HepG2 (cell line): ENCODE measurements at regions not wholly inside any gene's neighbourhood (a gene's known extent, or its start where the extent isn't known, plus 50 kb on each side); places are given as distances from the start of the nearest gene placed in this dataset.

Experiments
- ATAC-seq: fragments of 200-7000 bp; cut with Tn5 transposase; 3 replicates; pipeline ENCODE4 v1.9.1; 2020; ENCODE audit warnings: mild to moderate bottlenecking, moderate library complexity
- BruUV-seq: library from RNA; stranded (reverse); fragments of 400-500 nt; replicated peaks from 2 replicates; lab custom pipeline; 2021; lab: Mats Ljungman, UMichigan
- CTCF ChIA-PET: fragments of 300-600 bp; formaldehyde crosslinking; extraction: SDS; loops from one replicate; lab custom pipeline; 2021; ENCODE audit warnings: low total read pairs, inconsistent platforms, low intra/inter-chr PET ratio; lab: Yijun Ruan, JAX
- POLR2A ChIA-PET: fragments of 350-600 bp; sonication (Branson Sonifier 250); formaldehyde crosslinking; loops from one replicate; lab custom pipeline; 2020; ENCODE audit warnings: antibody characterized with exemption, inconsistent platforms; lab: Yijun Ruan, JAX
- DNase-seq: peaks from one replicate; pipeline ENCODE4 v3.0.0-alpha.2; 2015; ENCODE audit warnings: low spot score
- FAIRE-seq: peaks from 3 replicates; lab custom pipeline; 2011; peaks lifted over from hg19 to GRCh38; lab: Jason Lieb, UNC
- H2AFZ ChIP-seq: one replicate; pipeline ENCODE4 v1.6.1; 2011; ENCODE audit warnings: low read length, inconsistent platforms
- H3K27ac ChIP-seq: fragments of 300-600 bp; 3 replicates; pipeline ENCODE4 v1.8.0; 2011; ENCODE audit warnings: mixed run types, mild to moderate bottlenecking, mixed read lengths, low read length, inconsistent platforms; ENCODE audit not compliant: insufficient read depth; ENCODE audit errors: extremely low read length
- H3K27me3 ChIP-seq, 2 experiments: fragments of 200-600 bp in 1 of 2; 2 replicates in 1 of 2; 3 replicates in 1 of 2; pipeline versions ENCODE4 v1.6.0 to v1.8.0; 2011; ENCODE audit warnings: low read length in 2 of 2, mild to moderate bottlenecking in 2 of 2, moderate library complexity in 2 of 2, inconsistent platforms in 1 of 2; ENCODE audit not compliant: insufficient read depth in 2 of 2, control insufficient read depth in 1 of 2
- H3K36me3 ChIP-seq, 2 experiments: fragments of 200-600 bp in 1 of 2; replicated peaks in 1 of 2; 2 replicates in 1 of 2; 3 replicates in 1 of 2; pipeline versions ENCODE4 v1.5.1 to v1.8.0; 2011; ENCODE audit warnings: low read length in 2 of 2, inconsistent platforms in 1 of 2; ENCODE audit not compliant: insufficient read depth in 2 of 2, control insufficient read depth in 1 of 2
- H3K4me1 ChIP-seq: 2 replicates; pipeline ENCODE4 v1.5.1; 2012; ENCODE audit warnings: low read length, inconsistent platforms; ENCODE audit not compliant: insufficient read depth
- H3K4me2 ChIP-seq: 2 replicates; pipeline ENCODE4 v1.6.0; 2011; ENCODE audit warnings: low read depth, low read length, inconsistent platforms
- H3K4me3 ChIP-seq, 3 experiments: fragments of 200-600 bp in 1 of 3; sonication (generic), shearing (Covaris generic) in 1 of 3; replicated peaks in 1 of 3; 2 replicates each; pipeline ENCODE4 v1.5.1; 2011 to 2016; ENCODE audit warnings: low read length in 3 of 3, inconsistent platforms in 2 of 3, low read depth in 2 of 3, mild to moderate bottlenecking in 2 of 3, control low read depth in 1 of 3, mixed read lengths in 1 of 3; ENCODE audit not compliant: insufficient read depth in 1 of 3
- H3K79me2 ChIP-seq: one replicate; pipeline ENCODE4 v1.6.1; 2011; ENCODE audit warnings: low read length, inconsistent platforms; ENCODE audit not compliant: insufficient read depth
- H3K9ac ChIP-seq: 2 replicates; pipeline ENCODE4 v1.6.0; 2011; ENCODE audit warnings: mild to moderate bottlenecking, low read depth, low read length, inconsistent platforms; ENCODE audit not compliant: insufficient read depth
- H3K9me3 ChIP-seq: 2 replicates; pipeline ENCODE4 v1.5.1; 2012; ENCODE audit warnings: mild to moderate bottlenecking, low read length
- H4K20me1 ChIP-seq: 2 replicates; pipeline ENCODE4 v1.6.0; 2011; ENCODE audit warnings: inconsistent platforms, mild to moderate bottlenecking, low read length, moderate library complexity; ENCODE audit not compliant: insufficient read depth
- ASH2L ChIP-seq: fragments of 300-600, 200-600 bp; sonication (generic); IDR thresholded peaks from 2 replicates; pipeline ENCODE4 v1.7.0; 2017; ENCODE audit warnings: low read depth, mild to moderate bottlenecking, moderate library complexity, mixed read lengths, low read length; ENCODE audit not compliant: insufficient read length
- MXD4 ChIP-seq: IDR thresholded peaks from 2 replicates; pipeline ENCODE4 v1.6.1; 2016; ENCODE audit warnings: mild to moderate bottlenecking, missing biosample characterization, missing genetic modification reagents
- PBX3 ChIP-seq: sonication (generic); formaldehyde crosslinking; IDR thresholded peaks from 2 replicates; pipeline ENCODE4 v1.8.1; 2023; ENCODE audit warnings: missing genetic modification reagents, inconsistent platforms, borderline replicate concordance
- POLR2AphosphoS2 ChIP-seq: IDR thresholded peaks from 2 replicates; pipeline ENCODE4 v1.6.1; 2011; ENCODE audit warnings: low read depth, low read length, improper control_type of control experiment
- RAD51 ChIP-seq: fragments of 450-650 bp; IDR thresholded peaks from 2 replicates; pipeline ENCODE4 v1.6.1; 2016; ENCODE audit warnings: borderline replicate concordance
- SATB2 ChIP-seq: sonication (generic); formaldehyde crosslinking; IDR thresholded peaks from 2 replicates; pipeline ENCODE4 v1.5.0; 2020; ENCODE audit warnings: missing genetic modification reagents
- U2AF2 ChIP-seq: fragments of 200-400 bp; formaldehyde crosslinking; IDR thresholded peaks from 2 replicates; pipeline ENCODE4 v1.6.1; 2017; ENCODE audit warnings: low read depth, mild to moderate bottlenecking, low read length
- ZMAT5 ChIP-seq: sonication (generic); formaldehyde crosslinking; IDR thresholded peaks from 2 replicates; pipeline ENCODE4 v1.5.0; 2020; ENCODE audit warnings: mild to moderate bottlenecking, low read depth, missing genetic modification reagents, borderline replicate concordance
- ZNF10 ChIP-seq: sonication (generic); formaldehyde crosslinking; IDR thresholded peaks from 2 replicates; pipeline ENCODE4 v1.4.0; 2020; ENCODE audit warnings: mild to moderate bottlenecking, low read depth, missing genetic modification reagents, borderline replicate concordance
- ZNF317 ChIP-seq: sonication (generic); formaldehyde crosslinking; IDR thresholded peaks from 2 replicates; pipeline ENCODE4 v1.5.0; 2020; ENCODE audit warnings: mild to moderate bottlenecking, missing genetic modification reagents
- ZNF441 ChIP-seq: sonication (generic); formaldehyde crosslinking; IDR thresholded peaks from 2 replicates; pipeline ENCODE4 v1.7.0; 2021; ENCODE audit warnings: missing genetic modification reagents, borderline replicate concordance
- ZNF713 ChIP-seq: sonication (generic); formaldehyde crosslinking; IDR thresholded peaks from 2 replicates; pipeline ENCODE4 v1.4.0; 2020; ENCODE audit warnings: mild to moderate bottlenecking, missing genetic modification reagents
- WGBS: methylation state at CpG from one replicate; pipeline ENCODE4 v1.1.6; 2017; ENCODE audit warnings: low lambda C conversion rate; 5-methylcytosine and 5-hydroxymethylcytosine counted together
- in situ Hi-C: cut with HindIII; loops from 2 replicates; pipeline ENCODE4 v1.10.0; 2017; ENCODE audit warnings: low pct_unique_long_range_greater_than_20kb; ENCODE audit not compliant: extremely low pct_ligation_motif_present
- intact Hi-C: fragments of 100-400 bp; cut with micrococcal nuclease; formaldehyde crosslinking; loops from one replicate; pipeline ENCODE4 v1.10.0; 2022; ENCODE audit not compliant: unreplicated experiment

- Histone ChIP-seq H2AFZ (no peak overlapping the region), H4K20me1 (no peaks in the 10 kb centered on the region), H3K79me2 (no peaks in the 10 kb centered on the region), H3K4me1 (peaks cover 23% of the 10 kb centered on the region; the same call in 1 of the 2 replicates), H3K27me3 (no peaks in the 10 kb centered on the region), H3K4me3 (no peak overlapping the region), H3K9me3 (no peaks in the 10 kb centered on the region), H3K9ac (no peak overlapping the region), H3K4me2 (no peak overlapping the region), H3K27ac (no peak overlapping the region), H3K36me3 (no peaks in the 10 kb centered on the region)
- TF ChIP-seq MXD4 (no peak), ASH2L (no peak), ZNF441 (CRISPR knock-in tag) (no peak), ZNF10 (CRISPR knock-in tag) (no peak), U2AF2 (no peak), SATB2 (CRISPR knock-in tag) (no peak), POLR2AphosphoS2 (no peak), ZMAT5 (CRISPR knock-in tag) (no peak), ZNF317 (CRISPR knock-in tag) (no peak), ZNF713 (CRISPR knock-in tag) (no peak), RAD51 (no peak), PBX3 (CRISPR knock-in tag) (no peak)
- in situ Hi-C loops (no loop called here), intact Hi-C loops (no loop called here)
- no TSS peak for BruUV-seq
- WGBS: 8% methylated on average over 4 of the region's 4 CpGs
- DNase-seq (no peak), ATAC-seq (peak; percentile 40; the same call in 2 of the 3 replicates), FAIRE-seq (no peak)
- CTCF ChIA-PET: no interaction called here
- POLR2A ChIA-PET: no interaction called here
Observed at GRCh38 chrX:69025802-69026301, 139.4 kb downstream of the PJA1 start.
